Astrocyte (in vitro differentiated cells and primary cell): ENCODE measurements at regions not wholly inside any gene's neighbourhood (a gene's known extent, or its start where the extent isn't known, plus 50 kb on each side); places are given as distances from the start of the nearest gene placed in this dataset.

Experiments
- DNase-seq: peaks from one replicate; pipeline ENCODE4 v3.0.0-alpha.2; 2010; ENCODE audit warnings: low read depth
- FAIRE-seq: peaks from 2 replicates; lab custom pipeline; 2011; peaks lifted over from hg19 to GRCh38; lab: Jason Lieb, UNC
- H2AFZ ChIP-seq: 2 replicates; pipeline ENCODE4 v1.6.0; 2012; ENCODE audit warnings: low read depth, low read length, inconsistent platforms
- H3K27ac ChIP-seq: 2 replicates; pipeline ENCODE4 v1.5.1; 2011; ENCODE audit warnings: low read depth, low read length, inconsistent platforms
- H3K27me3 ChIP-seq: 2 replicates; pipeline ENCODE4 v1.6.0; 2011; ENCODE audit warnings: low read length, inconsistent platforms; ENCODE audit not compliant: insufficient read depth
- H3K36me3 ChIP-seq: 2 replicates; pipeline ENCODE4 v1.5.1; 2011; ENCODE audit warnings: low read length, inconsistent platforms; ENCODE audit not compliant: insufficient read depth
- H3K4me1 ChIP-seq: 2 replicates; pipeline ENCODE4 v1.5.1; 2011; ENCODE audit warnings: low read length, inconsistent platforms; ENCODE audit not compliant: insufficient read depth
- H3K4me2 ChIP-seq: 2 replicates; pipeline ENCODE4 v1.6.0; 2012; ENCODE audit warnings: low read length, inconsistent platforms
- H3K4me3 ChIP-seq: 2 replicates; pipeline ENCODE4 v1.5.1; 2011; ENCODE audit warnings: low read depth, mild to moderate bottlenecking, low read length, inconsistent platforms; ENCODE audit not compliant: insufficient read depth
- H3K79me2 ChIP-seq: 2 replicates; pipeline ENCODE4 v1.6.0; 2012; ENCODE audit warnings: mild to moderate bottlenecking, low read length, inconsistent platforms; ENCODE audit not compliant: insufficient read depth
- H3K9ac ChIP-seq: 2 replicates; pipeline ENCODE4 v1.6.0; 2012; ENCODE audit warnings: mild to moderate bottlenecking, low read length, inconsistent platforms
- H3K9me3 ChIP-seq: 2 replicates; pipeline ENCODE4 v1.5.1; 2012; ENCODE audit warnings: low read depth, mild to moderate bottlenecking, low read length, inconsistent platforms; ENCODE audit not compliant: insufficient read depth
- H4K20me1 ChIP-seq: 2 replicates; pipeline ENCODE4 v1.6.0; 2012; ENCODE audit warnings: low read length, inconsistent platforms; ENCODE audit not compliant: insufficient read depth
- H3K27ac Mint-ChIP-seq: one replicate; pipeline ENCODE4 v1.8.0; 2021; ENCODE audit warnings: mild to moderate bottlenecking, mixed read lengths; ENCODE audit not compliant: unreplicated experiment
- H3K27me3 Mint-ChIP-seq: one replicate; pipeline ENCODE4 v1.8.0; 2021; ENCODE audit warnings: low read depth, mixed read lengths; ENCODE audit not compliant: unreplicated experiment
- H3K36me3 Mint-ChIP-seq: one replicate; pipeline ENCODE4 v1.8.0; 2021; ENCODE audit warnings: low read depth, mixed read lengths; ENCODE audit not compliant: unreplicated experiment
- H3K4me1 Mint-ChIP-seq: one replicate; pipeline ENCODE4 v1.8.0; 2021; ENCODE audit warnings: low read depth, mixed read lengths; ENCODE audit not compliant: unreplicated experiment
- H3K4me3 Mint-ChIP-seq: one replicate; pipeline ENCODE4 v1.8.0; 2021; ENCODE audit warnings: mild to moderate bottlenecking, moderate library complexity, mixed read lengths; ENCODE audit not compliant: unreplicated experiment
- H3K9me3 Mint-ChIP-seq: one replicate; pipeline ENCODE4 v1.8.0; 2021; ENCODE audit warnings: mild to moderate bottlenecking, mixed read lengths; ENCODE audit not compliant: unreplicated experiment
- CTCF ChIP-seq: IDR thresholded peaks from 2 replicates; pipeline ENCODE4 v1.5.1; 2011; ENCODE audit warnings: low read depth, mild to moderate bottlenecking, inconsistent platforms, low read length, moderate library complexity; ENCODE audit not compliant: insufficient read depth
- EZH2 ChIP-seq: IDR thresholded peaks from 2 replicates; pipeline ENCODE4 v1.6.1; 2012; ENCODE audit warnings: mild to moderate bottlenecking, low read length, inconsistent platforms; ENCODE audit not compliant: insufficient read depth

GRCh38 chrX:40149286-40150175 is 51.8 kb upstream of the BCOR start:
- no peak overlapping the region for H3K4me3 Mint-ChIP-seq
- H3K79me2 ChIP-seq = no peaks in the 10 kb centered on the region
- H3K27me3 ChIP-seq = no peaks in the 10 kb centered on the region
- peaks cover 3% of the 10 kb centered on the region for H3K9me3 Mint-ChIP-seq
- H3K9ac ChIP-seq = no peak overlapping the region
- no peaks in the 10 kb centered on the region for H4K20me1 ChIP-seq
- peaks cover 2% of the 10 kb centered on the region for H3K4me1 Mint-ChIP-seq
- peak; percentile 67 for FAIRE-seq
- H3K4me3 ChIP-seq = no peak overlapping the region
- H3K9me3 ChIP-seq = no peaks in the 10 kb centered on the region
- no peak for TF ChIP-seq CTCF
- TF ChIP-seq EZH2 = no peak
- no peaks in the 10 kb centered on the region for H3K36me3 Mint-ChIP-seq
- H3K4me1 ChIP-seq = peaks cover 11% of the 10 kb centered on the region
- no peak overlapping the region for H2AFZ ChIP-seq
- no peak overlapping the region for H3K27ac Mint-ChIP-seq
- DNase-seq = no peak
- peaks cover 21% of the 10 kb centered on the region for H3K27me3 Mint-ChIP-seq
- no peak overlapping the region for H3K27ac ChIP-seq
- no peaks in the 10 kb centered on the region for H3K36me3 ChIP-seq
- peak overlapping the region; percentile 44 for H3K4me2 ChIP-seq

- Histone ChIP-seq H3K36me3 (no peaks in the 10 kb centered on the region), H3K9me3 (no peaks in the 10 kb centered on the region), H3K27ac (no peak overlapping the region), H3K4me2 (peak overlapping the region; percentile 44), H4K20me1 (no peaks in the 10 kb centered on the region), H3K27me3 (no peaks in the 10 kb centered on the region), H3K4me1 (peaks cover 11% of the 10 kb centered on the region), H3K79me2 (no peaks in the 10 kb centered on the region), H3K4me3 (no peak overlapping the region), H3K9ac (no peak overlapping the region), H2AFZ (no peak overlapping the region)
- Mint-ChIP-seq H3K4me1 (peaks cover 2% of the 10 kb centered on the region), H3K9me3 (peaks cover 3% of the 10 kb centered on the region), H3K36me3 (no peaks in the 10 kb centered on the region), H3K27me3 (peaks cover 29% of the 10 kb centered on the region), H3K4me3 (no peak overlapping the region), H3K27ac (no peak overlapping the region)
- TF ChIP-seq EZH2 (no peak), CTCF (no peak)
- no peak for DNase-seq
- FAIRE-seq = no peak
These were observed 50.9 kb upstream of the BCOR start for GRCh38 chrX:40148385-40149285.
